ENCODE measurements at regions not wholly inside any gene's neighbourhood (a gene's known extent, or its start where the extent isn't known, plus 50 kb on each side); places are given as distances from the start of the nearest gene placed in this dataset.
"Not testable (repeated sequence)": the region's sequence is repeated elsewhere in the genome, so short reads cannot be mapped to it uniquely, and the experiment has no call there.

DNA sequence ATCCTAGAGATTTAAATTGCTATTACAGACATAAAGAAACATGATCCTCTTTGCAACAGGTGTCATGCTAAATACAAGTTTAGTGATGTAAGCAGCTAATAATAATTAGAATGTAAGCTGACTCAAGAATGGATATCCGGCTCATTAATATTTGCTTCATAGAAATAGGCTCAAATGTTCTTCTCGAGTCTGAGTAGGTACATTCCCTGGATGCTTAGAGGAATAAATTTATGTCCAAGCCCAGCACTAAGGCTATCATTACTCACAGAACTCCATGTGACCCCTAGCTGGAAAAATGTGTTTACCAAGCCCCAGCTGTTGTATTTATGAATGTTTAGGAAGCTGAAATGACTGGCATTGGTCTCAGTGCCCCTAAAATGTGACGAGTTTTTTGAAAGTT, 87.6 kb upstream of the TSPAN7 start:
- no peak for DNase-seq (ENCODE audit: low read depth)

DNA sequence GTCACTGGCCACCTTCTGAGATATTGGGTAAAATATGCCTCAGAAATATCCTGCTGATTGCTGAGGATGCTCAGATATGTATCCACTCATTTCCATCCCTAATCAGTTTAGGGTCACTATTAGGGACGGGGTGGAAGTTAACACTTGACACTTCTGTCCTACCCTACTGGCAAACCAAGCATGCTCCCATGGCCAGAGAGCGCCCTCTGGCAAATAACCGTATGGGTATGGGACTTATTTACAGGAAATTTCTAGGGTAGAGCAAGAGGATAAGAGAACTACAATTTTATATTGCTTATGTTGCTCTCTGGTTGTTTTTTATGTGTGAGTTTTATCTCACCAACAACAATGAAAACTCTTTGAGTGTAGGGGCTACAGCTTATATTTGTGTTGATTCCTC, 86.8 kb upstream of the TSPAN7 start:
- no peak for DNase-seq (ENCODE audit: low read depth)

DNA sequence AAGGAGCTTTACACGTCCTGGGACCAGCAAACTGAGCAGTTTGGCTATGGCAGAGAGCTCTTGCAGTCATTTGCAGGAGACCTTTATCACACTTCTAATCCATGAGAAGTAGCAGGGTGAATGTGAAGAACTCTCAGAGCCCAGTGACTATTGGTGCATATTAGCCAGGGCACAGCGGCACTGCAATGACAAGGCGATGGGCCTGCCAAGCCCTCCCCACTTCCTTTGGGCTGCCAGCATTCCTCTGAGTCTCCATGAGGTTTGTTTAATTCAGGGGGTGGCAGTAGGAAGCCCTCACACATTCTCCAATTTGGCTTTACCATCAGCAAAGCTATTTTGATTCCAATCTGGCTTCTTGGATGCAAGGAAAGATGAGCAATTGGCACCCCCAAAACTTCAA, 79.2 kb upstream of the TSPAN7 start:
- DNase-seq (ENCODE audit: low read depth): no peak

- DNase-seq (ENCODE audit: low read depth): no peak
Observed at GRCh38 chrX:38484607-38485498, 76.5 kb upstream of the TSPAN7 start.

GRCh38 chrX:38489341-38489740, 72.0 kb upstream of the TSPAN7 start:
- no peak for DNase-seq (ENCODE audit: low read depth)

GRCh38 chrX:38494239-38494823, 67.0 kb upstream of the TSPAN7 start:
- no peak for DNase-seq (ENCODE audit: low read depth)

DNA sequence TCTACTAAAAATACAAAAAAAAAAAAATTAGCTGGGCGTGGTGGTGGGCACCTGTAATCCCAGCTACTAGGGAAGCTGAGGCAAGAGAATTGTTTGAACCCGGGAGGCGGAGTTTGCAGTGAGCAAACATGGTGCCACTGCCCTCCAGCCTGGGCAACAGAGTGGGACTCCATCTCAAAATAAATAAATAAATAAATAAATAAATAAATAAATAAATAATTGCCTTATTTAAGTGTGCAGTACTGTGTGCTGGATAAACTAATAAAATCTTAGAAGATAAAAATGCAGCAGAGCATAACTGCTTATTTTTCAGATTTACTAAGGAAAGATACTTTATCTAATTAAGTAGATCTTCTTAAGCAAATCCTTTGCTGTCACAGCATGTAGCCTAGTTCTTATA, 61.7 kb upstream of the TSPAN7 start:
- not testable (repeated sequence) for DNase-seq (ENCODE audit: low read depth)

DNA sequence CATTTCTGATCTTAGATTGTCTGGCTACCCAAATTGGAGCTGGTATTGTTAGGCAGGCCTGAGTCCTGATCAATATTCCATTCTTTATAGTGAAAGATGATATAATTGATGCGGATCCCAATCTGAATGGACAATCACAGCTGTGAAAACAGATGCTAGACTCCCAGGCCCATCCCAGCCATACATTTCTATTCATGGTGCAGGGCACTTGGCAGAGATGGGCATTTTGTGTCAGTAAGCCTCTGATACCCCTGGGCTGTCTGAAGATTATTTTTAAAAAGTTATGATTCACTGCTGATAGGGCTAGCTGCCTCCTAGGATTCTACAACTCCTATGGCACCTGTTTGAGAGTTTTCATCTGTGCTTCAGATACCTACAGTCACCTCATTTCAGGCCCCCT, 61.2 kb upstream of the TSPAN7 start:
- DNase-seq (ENCODE audit: low read depth): no peak

- DNase-seq (ENCODE audit: low read depth): peak; percentile 24
Observed at GRCh38 chrX:38500866-38501265, 60.5 kb upstream of the TSPAN7 start.

- no peak for DNase-seq (ENCODE audit: low read depth)
Observed at GRCh38 chrX:38505583-38505982, 55.8 kb upstream of the TSPAN7 start.
